Right cardiac atrium (tissue), 5 donors: ENCODE measurements at regions not wholly inside any gene's neighbourhood (a gene's known extent, or its start where the extent isn't known, plus 50 kb on each side); places are given as distances from the start of the nearest gene placed in this dataset.

ENCODE experiments used
- ATAC-seq, 2 donors: fragments of 200-7000 bp; cut with Tn5 transposase; one replicate each; pipeline versions ENCODE4 v1.8.0 to v1.9.1; 2020; ENCODE audit warnings: moderate library complexity in 2 of 2, mild to moderate bottlenecking in 1 of 2
- DNase-seq, 3 donors: peaks; one replicate each; pipeline ENCODE4 v3.0.0-alpha.2; 2020
- H3K27ac ChIP-seq: one replicate; pipeline ENCODE4 v1.5.1; 2013; ENCODE audit warnings: mild to moderate bottlenecking, low read length, control low read depth, moderate library complexity
- H3K27me3 ChIP-seq: one replicate; pipeline ENCODE4 v1.6.1; 2013; ENCODE audit not compliant: control insufficient read depth, insufficient read depth
- H3K4me1 ChIP-seq: one replicate; pipeline ENCODE4 v1.6.1; 2013; ENCODE audit warnings: low read length; ENCODE audit not compliant: control insufficient read depth, insufficient read depth
- H3K4me3 ChIP-seq: one replicate; pipeline ENCODE4 v1.5.1; 2013; ENCODE audit warnings: low read length, control low read depth
- H3K9me3 ChIP-seq: one replicate; pipeline ENCODE4 v1.6.1; 2013; ENCODE audit warnings: low read length; ENCODE audit not compliant: control insufficient read depth
- WGBS: extraction: QIAGEN DNeasy Blood & Tissue Kit; methylation state at CpG from one replicate; pipeline ENCODE4 v1.1.7; 2013; 5-methylcytosine and 5-hydroxymethylcytosine counted together
- intact Hi-C, 4 donors: fragments of 100-400 bp; cut with DNase I; formaldehyde crosslinking; loops; one replicate each; pipeline versions ENCODE4 v1.11.0 to v1.14.0; 2022 to 2023
- donor health status: healthy with polysubstance abuse.
- donor health status: DM: no; HTN: yes; CAD: no.
- donor health status: DM: no; HTN: no; CAD: no.
- donor health status: DM: no; HTN: yes; CAD: no; lungs with severe emphysema.
- donor health status: DM: yes; HTN: yes; CAD: no.

GRCh38 chr6:12423832-12424231, 133.7 kb downstream of the EDN1 start:
- 11% methylated on average over 1 of the region's 1 CpG for WGBS
- H3K27ac ChIP-seq: no peak overlapping the region
- H3K27me3 ChIP-seq: no peaks in the 10 kb centered on the region
- DNase-seq (no peak), ATAC-seq (peak in 1 of 2 donors; percentile 22)
- H3K9me3 ChIP-seq: no peaks in the 10 kb centered on the region
- peaks cover 2% of the 10 kb centered on the region for H3K4me1 ChIP-seq
- no peak overlapping the region for H3K4me3 ChIP-seq
- intact Hi-C loops: no loop called here

- ATAC-seq: no peak
- Histone ChIP-seq H3K9me3 (no peaks in the 10 kb centered on the region), H3K4me3 (no peak overlapping the region), H3K27me3 (no peaks in the 10 kb centered on the region), H3K27ac (no peak overlapping the region), H3K4me1 (peaks cover 2% of the 10 kb centered on the region)
- intact Hi-C loops: no loop called here
- 89% methylated on average over 4 of the region's 4 CpGs for WGBS
- no peak for DNase-seq
Measured at GRCh38 chr6:12426121-12426520, 136.0 kb downstream of the EDN1 start.

GRCh38 chr6:12431023-12431422, 140.9 kb downstream of the EDN1 start:
- ATAC-seq: no peak
- no peak for DNase-seq
- no peak overlapping the region for H3K4me3 ChIP-seq
- no peaks in the 10 kb centered on the region for H3K9me3 ChIP-seq
- WGBS: 46% methylated on average over 3 of the region's 3 CpGs
- no peaks in the 10 kb centered on the region for H3K4me1 ChIP-seq
- H3K27ac ChIP-seq: no peak overlapping the region
- intact Hi-C loops: no loop called here
- H3K27me3 ChIP-seq: no peaks in the 10 kb centered on the region

DNA sequence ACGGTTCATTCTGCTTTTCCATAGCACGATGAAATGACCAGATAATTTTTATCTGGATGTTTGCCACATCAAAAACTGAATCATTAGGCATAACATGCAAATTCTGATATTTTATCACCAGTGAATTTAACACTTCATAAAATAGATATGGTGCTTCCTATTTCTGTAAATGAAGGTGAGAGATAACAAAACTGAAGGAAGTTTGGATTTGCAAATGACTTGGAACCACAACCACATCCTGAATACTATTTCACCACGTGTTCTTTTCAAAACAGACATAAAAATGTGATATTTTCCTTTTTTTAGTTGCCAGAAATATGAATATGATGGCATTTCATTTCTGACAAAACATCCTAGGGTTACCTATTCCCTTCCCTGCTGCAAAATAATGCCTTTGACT, 146.1 kb downstream of the EDN1 start:
- Histone ChIP-seq H3K27ac (no peak overlapping the region), H3K4me1 (no peaks in the 10 kb centered on the region), H3K9me3 (no peaks in the 10 kb centered on the region), H3K4me3 (no peak overlapping the region), H3K27me3 (no peaks in the 10 kb centered on the region)
- 28% methylated on average over 3 of the region's 3 CpGs for WGBS
- no peak for DNase-seq
- intact Hi-C loops: no loop called here
- ATAC-seq: no peak

- 96% methylated on average over 1 of the region's 1 CpG for WGBS
- no peak for ATAC-seq
Measured at GRCh38 chr6:12436683-12437082, 146.5 kb downstream of the EDN1 start.

GRCh38 chr6:12439296-12439695, 149.1 kb downstream of the EDN1 start:
- Histone ChIP-seq H3K4me1 (no peaks in the 10 kb centered on the region), H3K27me3 (no peaks in the 10 kb centered on the region), H3K27ac (no peak overlapping the region), H3K4me3 (no peak overlapping the region), H3K9me3 (no peaks in the 10 kb centered on the region)
- intact Hi-C loops: no loop called here
- DNase-seq (no peak), ATAC-seq (no peak)

More at GRCh38 chr6:12436683-12437082, 146.5 kb downstream of the EDN1 start:
- Histone ChIP-seq H3K4me1 (no peaks in the 10 kb centered on the region), H3K9me3 (no peaks in the 10 kb centered on the region), H3K27me3 (no peaks in the 10 kb centered on the region), H3K27ac (no peak overlapping the region), H3K4me3 (no peak overlapping the region)
- intact Hi-C loops: no loop called here
- no peak for DNase-seq

DNA sequence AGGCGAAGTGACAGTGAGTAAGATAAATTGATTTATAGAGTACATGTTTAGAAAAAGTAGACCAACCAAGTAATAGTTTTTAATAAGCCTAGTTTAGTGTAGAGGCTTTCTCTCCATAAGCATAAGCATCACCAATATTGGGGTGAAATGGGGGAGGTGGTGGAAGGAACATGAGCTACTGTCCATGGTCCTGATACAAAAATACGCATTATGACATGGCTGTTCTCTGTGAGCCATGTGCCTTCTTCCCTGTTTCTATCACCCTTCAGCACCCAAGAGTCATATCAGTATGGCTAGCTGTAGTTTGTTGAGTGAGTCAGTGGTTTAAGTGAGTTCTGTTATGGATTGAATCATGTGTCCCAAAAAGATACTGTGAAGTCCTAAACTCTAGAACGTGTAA, 150.8 kb downstream of the EDN1 start:
- ATAC-seq (no peak), DNase-seq (no peak)
- Histone ChIP-seq H3K9me3 (no peaks in the 10 kb centered on the region), H3K27ac (no peak overlapping the region), H3K27me3 (no peaks in the 10 kb centered on the region), H3K4me1 (no peaks in the 10 kb centered on the region), H3K4me3 (no peak overlapping the region)
- 89% methylated on average over 3 of the region's 3 CpGs for WGBS
- intact Hi-C loops: no loop called here

DNA sequence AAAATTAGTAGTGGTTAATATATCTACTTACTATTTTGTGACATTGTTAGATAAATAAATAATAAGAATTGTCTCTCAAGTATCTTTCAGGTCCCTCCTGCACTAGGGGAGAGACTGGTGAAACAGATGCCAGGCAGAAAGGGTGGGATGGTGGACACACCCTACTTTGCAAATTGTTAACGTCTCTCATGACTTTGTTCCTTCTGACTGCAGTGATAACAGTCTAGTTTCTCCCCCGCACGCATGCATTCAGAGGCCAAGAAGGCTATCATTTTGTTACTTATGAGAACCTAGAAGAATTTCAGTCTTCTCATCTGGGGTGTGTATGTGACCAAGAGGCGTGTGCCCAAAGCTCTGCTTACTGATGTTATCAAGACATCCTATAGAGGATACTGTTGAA, 152.3 kb downstream of the EDN1 start:
- H3K27ac ChIP-seq: no peak overlapping the region
- intact Hi-C loops: no loop called here
- no peaks in the 10 kb centered on the region for H3K4me1 ChIP-seq
- no peak overlapping the region for H3K4me3 ChIP-seq
- no peaks in the 10 kb centered on the region for H3K9me3 ChIP-seq
- H3K27me3 ChIP-seq: no peaks in the 10 kb centered on the region
- ATAC-seq: no peak
- peak in 2 of 3 donors; percentile 10 to 11 for DNase-seq
- 48% methylated on average over 4 of the region's 4 CpGs for WGBS

- H3K4me3 ChIP-seq: no peak overlapping the region
- H3K27ac ChIP-seq: no peak overlapping the region
- H3K9me3 ChIP-seq: no peaks in the 10 kb centered on the region
- intact Hi-C loops: no loop called here
- ATAC-seq (no peak), DNase-seq (no peak)
- H3K27me3 ChIP-seq: no peaks in the 10 kb centered on the region
- WGBS: 71% methylated on average over 1 of the region's 1 CpG
- no peaks in the 10 kb centered on the region for H3K4me1 ChIP-seq
Measured at GRCh38 chr6:12446394-12446793, 156.2 kb downstream of the EDN1 start.

- peaks cover 2% of the 10 kb centered on the region for H3K9me3 ChIP-seq
- H3K4me3 ChIP-seq: no peak overlapping the region
- 67% methylated on average over 4 of the region's 4 CpGs for WGBS
- no peak overlapping the region for H3K27ac ChIP-seq
- no peak for ATAC-seq
- DNase-seq: no peak
- H3K27me3 ChIP-seq: no peaks in the 10 kb centered on the region
- intact Hi-C loops: no loop called here
- no peaks in the 10 kb centered on the region for H3K4me1 ChIP-seq
Measured at GRCh38 chr6:12449447-12449846, 159.3 kb downstream of the EDN1 start.

DNA sequence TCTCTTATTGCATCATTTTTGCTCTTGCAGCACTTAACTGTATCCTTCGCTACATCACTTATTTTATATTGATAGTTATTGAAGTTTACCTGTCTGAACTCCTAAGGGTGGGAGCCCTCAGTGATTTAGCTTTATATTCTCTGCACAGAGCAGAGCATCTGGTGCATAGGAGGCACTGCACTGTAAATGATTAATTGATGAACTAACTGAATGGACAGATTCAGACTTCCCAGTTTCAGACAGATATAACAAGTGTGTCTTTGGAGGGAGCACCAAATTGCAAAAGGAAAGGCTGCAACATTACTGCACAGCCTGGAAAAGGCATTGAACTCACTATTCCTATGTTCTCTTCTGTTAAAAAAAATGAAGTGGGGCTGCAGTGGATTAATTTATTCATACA, 160.3 kb downstream of the EDN1 start:
- H3K4me3 ChIP-seq: no peak overlapping the region
- intact Hi-C loops: no loop called here
- no peak for DNase-seq
- no peaks in the 10 kb centered on the region for H3K27me3 ChIP-seq
- ATAC-seq: no peak
- no peaks in the 10 kb centered on the region for H3K4me1 ChIP-seq
- 95% methylated on average over 1 of the region's 1 CpG for WGBS
- no peak overlapping the region for H3K27ac ChIP-seq
- peaks cover 2% of the 10 kb centered on the region for H3K9me3 ChIP-seq

DNA sequence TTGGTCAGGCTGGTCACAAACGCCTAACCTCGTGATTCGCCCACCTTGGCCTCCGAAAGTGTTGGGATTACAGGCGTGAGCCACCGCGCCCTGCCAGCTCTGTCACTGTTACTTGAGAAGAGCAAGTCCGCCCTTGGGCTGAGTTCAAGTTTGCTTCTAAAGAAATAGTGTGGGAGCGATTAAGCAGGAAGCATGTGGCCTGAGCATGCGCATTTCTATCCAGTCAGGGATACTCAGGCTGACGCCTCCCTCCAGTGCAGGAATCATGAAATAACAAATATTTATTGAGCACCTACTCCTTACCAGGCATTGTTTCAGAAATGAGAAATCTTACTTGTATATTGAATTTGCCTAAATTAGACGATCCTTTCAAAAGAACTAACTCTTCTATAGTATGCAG, 166.2 kb downstream of the EDN1 start:
- Histone ChIP-seq H3K27ac (no peak overlapping the region), H3K9me3 (peaks cover 2% of the 10 kb centered on the region), H3K27me3 (no peaks in the 10 kb centered on the region), H3K4me1 (no peaks in the 10 kb centered on the region), H3K4me3 (no peak overlapping the region)
- DNase-seq: peak in 1 of 3 donors; percentile 13
- 94% methylated on average over 12 of the region's 12 CpGs for WGBS
- intact Hi-C loops: no loop called here
- ATAC-seq: no peak
